Activated CD4-positive, alpha-beta T cell treated with anti-CD3 and anti-CD28 coated beads for 36 hours (primary cell): ENCODE measurements at regions not wholly inside any gene's neighbourhood (a gene's known extent, or its start where the extent isn't known, plus 50 kb on each side); places are given as distances from the start of the nearest gene placed in this dataset.

Source experiments
- ATAC-seq: fragments of 200-7000 bp; cut with Tn5 transposase; one replicate; pipeline ENCODE4 v1.10.0; 2021; ENCODE audit warnings: mild to moderate bottlenecking, moderate library complexity
- CTCF ChIA-PET: fragments of 350-600 bp; sonication (Branson Sonifier 250); formaldehyde crosslinking; loops from one replicate; lab custom pipeline; 2021; ENCODE audit warnings: antibody characterized with exemption; lab: Charles Lee
- POLR2A ChIA-PET: fragments of 350-600 bp; sonication (Branson Sonifier 250); formaldehyde crosslinking; loops from one replicate; lab custom pipeline; 2021; ENCODE audit warnings: antibody characterized with exemption, inconsistent platforms; lab: Charles Lee
- DNase-seq: peaks from one replicate; pipeline ENCODE4 v3.0.0-alpha.2; 2020
- H3K27ac Mint-ChIP-seq: one replicate; pipeline ENCODE4 v1.8.0; 2021; ENCODE audit warnings: mixed read lengths
- H3K27me3 Mint-ChIP-seq: one replicate; pipeline ENCODE4 v1.8.0; 2021; ENCODE audit warnings: mixed read lengths
- H3K36me3 Mint-ChIP-seq: one replicate; pipeline ENCODE4 v1.8.0; 2021; ENCODE audit warnings: low read depth, mixed read lengths
- H3K4me1 Mint-ChIP-seq: one replicate; pipeline ENCODE4 v1.8.0; 2021; ENCODE audit warnings: mixed read lengths
- H3K4me3 Mint-ChIP-seq: one replicate; pipeline ENCODE4 v1.8.0; 2021; ENCODE audit warnings: mild to moderate bottlenecking, moderate library complexity, mixed read lengths
- H3K9me3 Mint-ChIP-seq: one replicate; pipeline ENCODE4 v1.8.0; 2021; ENCODE audit warnings: low read depth, mixed read lengths
- intact Hi-C, 2 experiments: fragments of 100-400 bp; cut with DNase I in 1 of 2; cut with micrococcal nuclease in 1 of 2; formaldehyde crosslinking; loops; one replicate each; pipeline versions ENCODE4 v1.14.2 to v1.15.1; 2022 to 2024; cut with DNase I, micrococcal nuclease

DNA sequence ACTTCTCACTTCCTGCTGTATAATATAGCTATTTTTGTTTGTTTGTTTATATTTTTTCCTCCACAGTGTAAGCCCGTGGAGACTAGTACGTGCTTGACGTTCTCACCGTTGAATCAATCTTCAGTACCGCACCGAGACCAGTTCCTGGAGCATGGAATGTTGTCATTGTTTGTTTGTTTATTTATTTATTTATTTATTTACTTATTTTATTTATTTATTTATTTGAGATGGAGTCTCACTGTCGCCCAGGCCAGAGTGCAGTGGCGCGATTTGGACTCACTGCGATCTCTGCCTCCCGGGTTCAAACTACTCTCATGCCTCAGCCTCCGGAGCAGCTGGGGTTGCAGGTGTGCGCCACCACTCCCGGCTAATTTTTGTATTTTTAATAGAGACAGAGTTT lies 506.6 kb upstream of the TMEM132C start:
- no peaks in the 10 kb centered on the region for H3K4me1 Mint-ChIP-seq
- no peaks in the 10 kb centered on the region for H3K36me3 Mint-ChIP-seq

DNA sequence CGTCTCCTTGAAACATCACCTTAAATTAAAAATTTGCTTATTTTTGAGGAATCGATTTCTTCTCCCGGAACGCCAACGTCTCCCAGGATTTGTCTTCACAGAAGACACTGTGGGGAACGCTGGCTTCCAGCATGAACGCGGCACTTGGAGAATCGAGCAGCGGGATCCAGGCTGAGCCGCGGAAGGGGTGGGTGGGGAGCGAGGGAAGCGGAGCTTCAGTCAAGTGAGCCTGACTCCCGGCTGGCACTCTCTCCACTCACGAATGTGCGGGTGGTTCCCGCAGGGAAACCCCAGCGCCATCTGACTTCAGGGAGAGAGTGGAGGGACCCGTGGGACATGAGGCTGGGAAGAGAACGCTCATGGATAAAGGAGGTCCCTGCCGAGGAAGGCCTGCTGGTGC lies 506.0 kb upstream of the TMEM132C start:
- ATAC-seq (no peak), DNase-seq (no peak)
- ChIA-PET POLR2A (no interaction called here), CTCF (no interaction called here)
- H3K9me3 Mint-ChIP-seq, result peaks cover 19% of the 10 kb centered on the region
- no peak overlapping the region for H3K4me3 Mint-ChIP-seq
- no peak overlapping the region for H3K27ac Mint-ChIP-seq
- H3K27me3 Mint-ChIP-seq, result no peaks in the 10 kb centered on the region
- intact Hi-C loops, result no loop called here
- no peaks in the 10 kb centered on the region for H3K4me1 Mint-ChIP-seq
- no peaks in the 10 kb centered on the region for H3K36me3 Mint-ChIP-seq

More for the DNA sequence above, 506.6 kb upstream of the TMEM132C start:
- H3K4me3 Mint-ChIP-seq, result no peak overlapping the region
- H3K9me3 Mint-ChIP-seq, result peaks cover 18% of the 10 kb centered on the region
- no peak for ATAC-seq
- no peak overlapping the region for H3K27ac Mint-ChIP-seq
- no peak for DNase-seq
- ChIA-PET CTCF (no interaction called here), POLR2A (no interaction called here)
- intact Hi-C loops, result no loop called here
- H3K27me3 Mint-ChIP-seq, result no peaks in the 10 kb centered on the region

DNA sequence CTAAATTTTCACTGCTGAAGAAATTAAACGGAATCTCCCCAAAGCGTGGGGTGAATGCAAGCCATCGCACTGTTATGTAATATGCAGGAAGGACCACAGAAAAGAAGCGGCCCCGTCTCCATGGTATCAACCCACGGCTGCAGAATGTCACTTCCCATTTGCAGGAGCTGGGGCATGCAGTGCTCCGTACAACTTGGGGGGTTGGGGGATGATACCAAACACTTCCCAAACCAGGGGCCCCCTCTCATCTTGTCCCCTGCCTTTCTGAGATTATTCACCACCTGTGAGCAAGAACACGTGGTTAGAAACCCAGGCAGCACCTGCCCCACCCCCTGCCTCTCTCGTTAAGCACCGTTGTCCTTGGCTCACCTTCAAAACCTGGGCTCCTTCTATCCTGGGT lies 505.1 kb upstream of the TMEM132C start:
- Mint-ChIP-seq H3K4me3 (no peak overlapping the region), H3K27me3 (no peaks in the 10 kb centered on the region), H3K4me1 (no peaks in the 10 kb centered on the region), H3K9me3 (peaks cover 16% of the 10 kb centered on the region), H3K27ac (no peak overlapping the region), H3K36me3 (no peaks in the 10 kb centered on the region)
- CTCF ChIA-PET, result no interaction called here
- DNase-seq, result no peak
- intact Hi-C loops, result no loop called here
- POLR2A ChIA-PET, result no interaction called here
- ATAC-seq, result no peak

DNA sequence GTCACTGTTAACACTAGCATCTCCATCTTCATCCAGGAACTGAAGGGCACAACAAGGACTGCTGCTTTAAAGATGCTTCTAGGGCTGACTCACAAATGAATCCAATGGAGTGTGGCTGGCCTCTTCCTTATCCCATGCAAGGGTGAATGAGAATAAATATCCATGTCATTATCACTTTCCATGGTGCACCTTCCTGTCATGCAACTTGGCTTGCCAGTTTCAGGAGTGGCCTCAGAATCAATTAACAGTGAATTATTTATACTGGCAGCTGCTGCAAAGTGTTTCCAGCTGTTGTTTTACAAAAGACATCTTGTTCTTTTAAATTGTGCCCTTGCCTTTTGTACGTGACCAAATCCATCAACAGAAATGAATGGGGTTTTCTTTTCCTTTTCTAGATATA lies 499.3 kb upstream of the TMEM132C start:
- intact Hi-C loops, result no loop called here
- Mint-ChIP-seq H3K4me1 (no peaks in the 10 kb centered on the region), H3K27ac (no peak overlapping the region), H3K4me3 (no peak overlapping the region), H3K9me3 (peaks cover 14% of the 10 kb centered on the region), H3K36me3 (no peaks in the 10 kb centered on the region), H3K27me3 (no peaks in the 10 kb centered on the region)
- ChIA-PET CTCF (no interaction called here), POLR2A (no interaction called here)
- no peak for ATAC-seq
- DNase-seq, result no peak

DNA sequence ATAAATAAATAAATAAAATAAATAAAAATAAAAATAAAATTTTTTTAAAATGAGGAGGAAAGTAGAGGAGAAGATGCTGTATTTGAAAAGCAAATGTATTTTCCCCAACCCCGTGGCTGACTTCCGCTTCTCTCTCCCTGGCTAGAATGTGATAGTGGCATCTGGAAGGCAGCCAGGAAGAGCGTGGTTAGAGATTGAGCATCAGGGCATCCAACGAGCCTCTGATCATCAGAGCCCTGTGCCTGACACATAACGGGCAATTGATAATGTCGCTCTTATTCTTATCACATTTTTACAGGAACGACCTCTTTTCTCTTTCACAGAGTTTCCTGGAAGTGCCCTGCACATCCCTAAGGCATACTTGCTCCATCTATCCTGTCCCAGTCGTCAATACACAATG lies 496.9 kb upstream of the TMEM132C start:
- no peaks in the 10 kb centered on the region for H3K27me3 Mint-ChIP-seq
- ATAC-seq (no peak), DNase-seq (no peak)
- H3K4me1 Mint-ChIP-seq, result no peaks in the 10 kb centered on the region
- ChIA-PET CTCF (no interaction called here), POLR2A (no interaction called here)
- intact Hi-C loops, result no loop called here
- H3K9me3 Mint-ChIP-seq, result peaks cover 4% of the 10 kb centered on the region
- H3K27ac Mint-ChIP-seq, result no peak overlapping the region
- no peak overlapping the region for H3K4me3 Mint-ChIP-seq
- H3K36me3 Mint-ChIP-seq, result no peaks in the 10 kb centered on the region

DNA sequence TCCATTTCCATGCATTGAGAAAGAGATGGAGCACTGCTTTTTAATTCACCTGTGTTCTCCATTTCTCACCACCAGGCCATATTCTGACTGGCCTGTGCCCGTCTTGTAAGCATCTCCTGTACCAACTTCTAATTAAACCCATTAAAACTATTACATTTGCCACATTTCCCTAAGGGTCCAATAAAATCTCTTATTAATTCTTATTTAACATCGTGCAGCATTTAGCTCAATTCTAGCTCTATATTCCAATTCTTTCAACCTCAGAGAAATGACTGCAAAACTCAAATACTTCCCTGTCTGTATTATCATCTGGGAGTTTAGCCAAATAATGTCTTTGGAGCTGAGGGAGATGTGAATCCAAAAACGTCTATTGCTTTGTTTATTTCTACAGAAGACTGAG lies 495.4 kb upstream of the TMEM132C start:
- H3K27me3 Mint-ChIP-seq, result no peaks in the 10 kb centered on the region
- DNase-seq (no peak), ATAC-seq (no peak)
- CTCF ChIA-PET, result interaction anchor here (0.6 kb wide), 2 partner anchors 33 to 1799 kb away, joined by 3 read pairs; no protein-coding TSS in a partner anchor
- H3K9me3 Mint-ChIP-seq, result peaks cover 2% of the 10 kb centered on the region
- H3K4me1 Mint-ChIP-seq, result no peaks in the 10 kb centered on the region
- POLR2A ChIA-PET, result no interaction called here
- intact Hi-C loops, result no loop called here
- no peak overlapping the region for H3K4me3 Mint-ChIP-seq
- no peaks in the 10 kb centered on the region for H3K36me3 Mint-ChIP-seq
- no peak overlapping the region for H3K27ac Mint-ChIP-seq

DNA sequence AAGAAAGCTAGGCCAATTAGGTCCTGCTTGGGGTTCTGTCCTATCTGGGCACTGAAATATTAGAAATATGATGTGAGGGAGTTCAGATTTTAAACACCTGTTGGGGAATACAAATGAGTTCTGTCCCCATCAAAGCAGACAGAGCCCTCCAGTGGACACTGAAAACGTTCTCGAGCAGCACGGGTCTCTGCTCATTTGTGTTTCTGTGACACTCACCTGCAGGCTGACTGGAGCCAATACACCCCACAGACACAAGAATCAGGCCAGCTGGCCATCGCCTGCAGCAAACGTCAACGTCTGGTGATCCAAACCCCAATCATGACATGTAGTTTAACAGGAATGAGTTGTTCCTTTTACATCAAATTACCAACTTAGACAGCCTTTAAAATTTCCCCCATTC lies 493.4 kb upstream of the TMEM132C start:
- no peaks in the 10 kb centered on the region for H3K4me1 Mint-ChIP-seq
- H3K9me3 Mint-ChIP-seq, result no peaks in the 10 kb centered on the region
- H3K27ac Mint-ChIP-seq, result no peak overlapping the region
- intact Hi-C loops, result no loop called here
- no peak overlapping the region for H3K4me3 Mint-ChIP-seq
- H3K36me3 Mint-ChIP-seq, result no peaks in the 10 kb centered on the region
- DNase-seq (no peak), ATAC-seq (no peak)
- ChIA-PET CTCF (no interaction called here), POLR2A (no interaction called here)
- no peaks in the 10 kb centered on the region for H3K27me3 Mint-ChIP-seq

DNA sequence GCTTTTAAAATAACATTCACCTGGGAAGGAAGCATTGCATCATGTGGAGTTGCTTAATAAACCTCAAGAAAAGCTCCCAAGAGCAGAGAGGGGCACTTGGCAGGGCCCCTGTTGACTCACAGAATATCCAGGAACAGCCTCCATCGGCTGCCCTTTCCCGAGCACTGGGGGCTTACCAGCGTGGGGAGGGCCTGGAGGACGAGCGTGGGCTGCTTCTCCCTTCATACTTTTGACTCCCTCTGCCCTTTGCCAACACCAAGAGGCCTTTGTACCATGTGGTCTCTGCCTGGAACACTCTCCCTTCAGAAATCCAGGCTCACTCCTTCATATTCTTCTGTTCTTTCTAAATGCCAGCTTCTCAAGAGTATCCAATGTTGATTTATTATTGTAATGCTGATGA lies 492.1 kb upstream of the TMEM132C start:
- ATAC-seq (no peak), DNase-seq (no peak)
- ChIA-PET POLR2A (no interaction called here), CTCF (interaction anchor here (0.7 kb wide), 1 partner anchor 38 kb away, joined by 4 read pairs; no protein-coding TSS in a partner anchor)
- no peak overlapping the region for H3K27ac Mint-ChIP-seq
- no peaks in the 10 kb centered on the region for H3K4me1 Mint-ChIP-seq
- H3K9me3 Mint-ChIP-seq, result peaks cover 6% of the 10 kb centered on the region
- no peaks in the 10 kb centered on the region for H3K36me3 Mint-ChIP-seq
- no peaks in the 10 kb centered on the region for H3K27me3 Mint-ChIP-seq
- intact Hi-C loops, result no loop called here
- H3K4me3 Mint-ChIP-seq, result no peak overlapping the region

DNA sequence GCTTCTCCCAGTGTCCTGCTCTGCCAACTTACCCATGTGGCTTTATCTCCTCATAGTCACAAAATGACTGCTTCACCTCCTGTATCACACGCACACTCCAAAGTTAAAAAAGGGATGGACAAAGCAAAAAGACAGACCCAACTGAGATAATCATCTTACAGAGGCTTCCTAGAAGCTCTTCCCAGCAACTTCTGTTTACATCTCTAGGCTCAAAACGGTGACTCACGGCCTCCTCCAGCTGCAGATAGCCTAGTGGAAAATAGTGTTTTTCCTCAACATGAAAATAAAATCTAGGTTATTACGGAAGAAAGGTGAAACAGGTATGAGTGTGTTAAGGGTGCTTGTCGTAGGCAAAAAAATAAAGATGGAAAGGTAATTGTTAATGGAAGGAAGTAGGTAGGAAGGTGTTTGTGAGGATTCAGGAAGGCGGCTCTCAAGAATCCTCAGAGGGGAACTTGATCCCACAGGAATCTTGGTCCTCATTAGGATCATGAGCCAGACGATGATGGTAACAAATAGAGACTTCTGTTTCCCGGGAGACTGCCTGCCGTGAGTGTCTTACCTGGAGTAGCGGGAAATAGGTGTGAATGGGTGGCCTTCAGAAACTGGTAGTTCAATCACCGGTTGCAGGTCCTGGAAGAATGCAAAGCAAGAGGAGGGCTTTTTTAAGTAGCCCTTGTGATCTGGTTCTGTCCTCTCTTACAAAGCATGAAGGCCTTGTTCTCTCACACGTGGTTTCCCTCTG lies 487.5 kb upstream of the TMEM132C start:
- H3K27ac Mint-ChIP-seq, result no peak overlapping the region
- H3K4me3 Mint-ChIP-seq, result no peak overlapping the region
- H3K36me3 Mint-ChIP-seq, result no peaks in the 10 kb centered on the region
- ChIA-PET CTCF (no interaction called here), POLR2A (no interaction called here)
- no peaks in the 10 kb centered on the region for H3K4me1 Mint-ChIP-seq
- no peak for ATAC-seq
- no peaks in the 10 kb centered on the region for H3K27me3 Mint-ChIP-seq
- peaks cover 9% of the 10 kb centered on the region for H3K9me3 Mint-ChIP-seq
- intact Hi-C loops, result no loop called here
- no peak for DNase-seq

DNA sequence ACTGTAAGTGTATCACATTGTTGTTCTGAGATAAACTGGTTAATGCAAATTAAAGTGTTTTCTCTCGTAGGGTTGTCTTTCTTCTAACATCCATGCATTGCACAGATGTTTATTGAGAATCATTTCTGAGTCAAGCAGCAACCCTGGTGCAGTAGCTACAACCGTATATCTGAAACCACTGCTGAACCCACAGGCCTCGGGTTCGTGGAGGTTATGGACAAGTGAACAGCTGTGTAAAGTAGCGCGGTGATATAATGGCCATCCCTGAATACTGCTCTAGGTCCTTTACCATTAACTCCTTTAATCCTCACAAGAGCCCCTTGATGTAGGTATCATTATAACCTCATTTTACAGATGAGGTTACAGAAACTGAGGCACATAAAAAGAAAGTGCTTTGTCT lies 486.1 kb upstream of the TMEM132C start:
- Mint-ChIP-seq H3K4me3 (no peak overlapping the region), H3K27ac (no peak overlapping the region), H3K36me3 (no peaks in the 10 kb centered on the region), H3K9me3 (peaks cover 10% of the 10 kb centered on the region), H3K27me3 (no peaks in the 10 kb centered on the region), H3K4me1 (no peaks in the 10 kb centered on the region)
- ChIA-PET POLR2A (no interaction called here), CTCF (no interaction called here)
- intact Hi-C loops, result no loop called here
- ATAC-seq (no peak), DNase-seq (no peak)

DNA sequence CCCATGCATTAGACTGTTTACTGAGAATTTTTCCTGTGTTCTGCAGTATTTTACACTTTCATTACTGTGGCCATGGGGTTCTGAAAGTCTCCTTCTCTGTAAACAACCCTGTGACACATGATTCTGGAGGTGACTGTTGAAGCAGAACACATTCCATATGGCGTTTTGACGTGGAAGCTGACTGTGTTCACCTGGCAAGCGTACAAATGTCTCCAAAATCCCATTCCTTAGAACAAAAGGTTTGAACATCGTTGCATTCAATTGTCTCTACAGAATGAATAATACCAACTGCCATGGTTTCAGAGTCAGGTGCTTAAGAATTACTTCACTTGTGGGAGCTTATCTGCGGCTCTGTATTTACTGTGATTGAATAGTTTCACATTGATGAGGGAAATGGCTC lies 485.6 kb upstream of the TMEM132C start:
- Mint-ChIP-seq H3K9me3 (peaks cover 10% of the 10 kb centered on the region), H3K4me3 (no peak overlapping the region)
- POLR2A ChIA-PET, result no interaction called here

DNA sequence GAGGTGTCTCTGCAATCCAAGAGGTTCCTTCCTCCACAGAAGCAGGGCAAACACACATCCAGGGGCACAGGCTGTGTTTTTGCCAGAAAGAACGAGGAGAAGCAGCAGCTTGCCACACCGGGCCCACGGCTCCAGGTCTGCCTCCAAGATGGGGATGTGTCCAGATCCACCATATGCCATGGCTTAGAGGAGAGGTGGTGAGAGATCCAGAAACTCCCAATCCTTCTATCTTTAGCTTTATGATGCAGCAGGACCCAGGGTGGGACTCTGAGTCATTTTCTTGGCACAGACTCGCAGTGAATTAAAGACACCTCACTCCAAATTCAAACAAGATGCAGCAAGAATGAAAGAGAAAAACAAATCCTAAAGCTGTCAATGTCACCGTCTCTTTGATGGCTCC lies 481.4 kb upstream of the TMEM132C start:
- Mint-ChIP-seq H3K4me1 (no peaks in the 10 kb centered on the region), H3K27me3 (no peaks in the 10 kb centered on the region), H3K36me3 (no peaks in the 10 kb centered on the region), H3K4me3 (no peak overlapping the region), H3K27ac (no peak overlapping the region), H3K9me3 (peaks cover 9% of the 10 kb centered on the region)
- ChIA-PET POLR2A (no interaction called here), CTCF (no interaction called here)
- DNase-seq (no peak), ATAC-seq (no peak)
- intact Hi-C loops, result no loop called here

More for the DNA sequence above, 485.6 kb upstream of the TMEM132C start:
- Mint-ChIP-seq H3K4me1 (no peaks in the 10 kb centered on the region), H3K27me3 (no peaks in the 10 kb centered on the region), H3K36me3 (no peaks in the 10 kb centered on the region), H3K27ac (no peak overlapping the region)
- CTCF ChIA-PET, result no interaction called here
- no peak for ATAC-seq
- intact Hi-C loops, result no loop called here
- no peak for DNase-seq
